ENCODE measurements at regions not wholly inside any gene's neighbourhood (a gene's known extent, or its start where the extent isn't known, plus 50 kb on each side); places are given as distances from the start of the nearest gene placed in this dataset.

DNA sequence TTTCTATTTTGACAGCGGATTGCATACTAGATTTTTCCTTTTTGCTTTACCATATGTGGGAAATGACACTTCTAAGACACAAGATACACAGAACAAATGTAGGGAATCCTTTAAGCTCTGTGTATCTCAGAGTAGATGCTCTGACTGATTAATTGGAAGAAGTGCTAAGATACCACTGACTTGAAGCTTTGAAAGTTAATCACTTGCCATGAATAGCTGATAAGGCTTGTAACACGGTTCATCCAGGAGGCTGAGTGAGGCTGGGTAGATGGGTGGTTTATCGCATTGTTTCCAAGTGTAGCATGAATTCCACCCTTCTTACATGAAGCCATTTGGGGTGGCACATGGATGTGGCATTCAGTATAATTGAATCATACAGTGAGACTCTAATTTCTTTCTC, 654.1 kb upstream of the RBFOX1 start:
- Mint-ChIP-seq H3K36me3 (ENCODE audit: unreplicated experiment) (peaks cover 5% of the 10 kb centered on the region), H3K4me1 (ENCODE audit: low read depth, unreplicated experiment) (no peaks in the 10 kb centered on the region), H3K9me3 (ENCODE audit: unreplicated experiment) (peaks cover 10% of the 10 kb centered on the region), H3K4me3 (ENCODE audit: unreplicated experiment) (no peak overlapping the region), H3K27ac (ENCODE audit: unreplicated experiment) (no peak overlapping the region), H3K27me3 (ENCODE audit: unreplicated experiment) (no peaks in the 10 kb centered on the region)
- DNase-seq: no peak
- TF ChIP-seq, protein P1, sequence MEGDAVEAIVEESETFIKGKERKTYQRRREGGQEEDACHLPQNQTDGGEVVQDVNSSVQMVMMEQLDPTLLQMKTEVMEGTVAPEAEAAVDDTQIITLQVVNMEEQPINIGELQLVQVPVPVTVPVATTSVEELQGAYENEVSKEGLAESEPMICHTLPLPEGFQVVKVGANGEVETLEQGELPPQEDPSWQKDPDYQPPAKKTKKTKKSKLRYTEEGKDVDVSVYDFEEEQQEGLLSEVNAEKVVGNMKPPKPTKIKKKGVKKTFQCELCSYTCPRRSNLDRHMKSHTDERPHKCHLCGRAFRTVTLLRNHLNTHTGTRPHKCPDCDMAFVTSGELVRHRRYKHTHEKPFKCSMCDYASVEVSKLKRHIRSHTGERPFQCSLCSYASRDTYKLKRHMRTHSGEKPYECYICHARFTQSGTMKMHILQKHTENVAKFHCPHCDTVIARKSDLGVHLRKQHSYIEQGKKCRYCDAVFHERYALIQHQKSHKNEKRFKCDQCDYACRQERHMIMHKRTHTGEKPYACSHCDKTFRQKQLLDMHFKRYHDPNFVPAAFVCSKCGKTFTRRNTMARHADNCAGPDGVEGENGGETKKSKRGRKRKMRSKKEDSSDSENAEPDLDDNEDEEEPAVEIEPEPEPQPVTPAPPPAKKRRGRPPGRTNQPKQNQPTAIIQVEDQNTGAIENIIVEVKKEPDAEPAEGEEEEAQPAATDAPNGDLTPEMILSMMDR (IDR thresholded peaks at IDR 0.05; ENCODE audit: partially characterized antibody, unreplicated experiment): no peak

DNA sequence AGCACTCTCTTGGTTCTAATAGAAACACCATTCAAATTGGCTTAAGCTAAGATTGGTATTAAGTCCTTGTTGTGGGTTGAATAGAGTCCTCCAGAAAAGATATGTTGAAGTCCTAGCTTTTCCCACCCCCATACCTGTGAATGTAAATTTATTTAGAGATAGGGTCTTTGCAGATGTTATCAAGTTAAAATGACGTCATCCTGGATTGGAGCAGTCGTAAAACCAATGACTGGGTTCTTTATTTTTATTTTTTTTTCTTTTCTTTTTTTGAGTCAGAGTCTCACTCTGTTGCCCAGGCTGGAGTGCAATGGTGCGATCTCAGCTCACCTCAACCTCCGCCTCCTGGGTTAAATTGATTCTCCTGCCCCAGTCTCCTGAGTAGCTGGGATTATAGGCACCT, 658.6 kb upstream of the RBFOX1 start:
- H3K4me3 Mint-ChIP-seq (ENCODE audit: unreplicated experiment): no peak overlapping the region
- no peak for DNase-seq
- H3K36me3 Mint-ChIP-seq (ENCODE audit: unreplicated experiment): peaks cover 5% of the 10 kb centered on the region
- peaks cover 2% of the 10 kb centered on the region for H3K27me3 Mint-ChIP-seq (ENCODE audit: unreplicated experiment)
- no peaks in the 10 kb centered on the region for H3K4me1 Mint-ChIP-seq (ENCODE audit: low read depth, unreplicated experiment)
- TF ChIP-seq, protein P1 (IDR thresholded peaks at IDR 0.05; ENCODE audit: partially characterized antibody, unreplicated experiment): no peak
- no peak overlapping the region for H3K27ac Mint-ChIP-seq (ENCODE audit: unreplicated experiment)
- peaks cover 12% of the 10 kb centered on the region for H3K9me3 Mint-ChIP-seq (ENCODE audit: unreplicated experiment)

DNA sequence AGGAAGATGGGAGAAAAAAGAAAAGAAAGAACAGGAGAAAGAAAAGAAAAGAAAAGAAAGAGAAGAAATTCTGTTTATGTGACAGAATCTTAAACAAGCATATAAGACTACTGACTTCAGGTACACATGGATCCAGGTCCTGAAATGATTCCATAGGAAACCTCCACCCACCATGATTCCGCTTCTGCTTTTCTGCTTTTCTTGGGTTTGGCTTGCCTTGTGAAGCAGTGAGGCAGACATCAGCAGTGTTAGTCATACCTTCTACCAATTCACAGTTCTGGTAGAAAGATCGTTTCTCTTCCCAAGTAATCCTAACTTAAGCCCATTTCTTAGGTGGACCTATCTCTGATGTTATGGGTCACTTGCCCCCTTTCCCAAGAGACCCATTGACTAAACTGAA, 660.1 kb upstream of the RBFOX1 start:
- H3K36me3 Mint-ChIP-seq (ENCODE audit: unreplicated experiment): peaks cover 5% of the 10 kb centered on the region
- no peaks in the 10 kb centered on the region for H3K4me1 Mint-ChIP-seq (ENCODE audit: low read depth, unreplicated experiment)
- peaks cover 12% of the 10 kb centered on the region for H3K9me3 Mint-ChIP-seq (ENCODE audit: unreplicated experiment)
- H3K4me3 Mint-ChIP-seq (ENCODE audit: unreplicated experiment): no peak overlapping the region
- peaks cover 2% of the 10 kb centered on the region for H3K27me3 Mint-ChIP-seq (ENCODE audit: unreplicated experiment)
- TF ChIP-seq, protein P1 (IDR thresholded peaks at IDR 0.05; ENCODE audit: partially characterized antibody, unreplicated experiment): no peak
- no peak for DNase-seq
- no peak overlapping the region for H3K27ac Mint-ChIP-seq (ENCODE audit: unreplicated experiment)

DNA sequence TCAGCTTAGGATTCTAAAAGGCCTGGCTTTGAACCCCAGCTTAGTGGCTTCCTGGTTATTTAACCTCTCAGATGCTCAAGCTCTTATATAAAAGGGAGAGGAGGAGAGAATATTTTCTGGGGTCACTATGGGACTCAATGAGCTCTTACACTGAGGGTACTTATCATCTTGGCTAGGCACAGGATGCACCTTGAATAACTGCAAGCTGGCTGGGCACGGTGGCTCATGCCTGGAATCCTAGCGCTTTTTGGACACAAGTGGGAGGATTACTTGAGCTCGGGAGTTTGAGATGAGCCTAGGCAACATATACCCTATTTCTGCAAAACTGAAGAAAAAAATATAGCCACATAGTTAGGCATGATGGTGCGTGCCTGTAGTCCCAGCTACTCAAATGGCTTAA, 665.3 kb upstream of the RBFOX1 start:
- Mint-ChIP-seq H3K27me3 (ENCODE audit: unreplicated experiment) (peaks cover 2% of the 10 kb centered on the region), H3K4me1 (ENCODE audit: low read depth, unreplicated experiment) (peaks cover 5% of the 10 kb centered on the region), H3K36me3 (ENCODE audit: unreplicated experiment) (no peaks in the 10 kb centered on the region), H3K4me3 (ENCODE audit: unreplicated experiment) (no peak overlapping the region), H3K9me3 (ENCODE audit: unreplicated experiment) (peaks cover 6% of the 10 kb centered on the region), H3K27ac (ENCODE audit: unreplicated experiment) (no peak overlapping the region)
- TF ChIP-seq, protein P1 (IDR thresholded peaks at IDR 0.05; ENCODE audit: partially characterized antibody, unreplicated experiment): no peak
- no peak for DNase-seq

DNA sequence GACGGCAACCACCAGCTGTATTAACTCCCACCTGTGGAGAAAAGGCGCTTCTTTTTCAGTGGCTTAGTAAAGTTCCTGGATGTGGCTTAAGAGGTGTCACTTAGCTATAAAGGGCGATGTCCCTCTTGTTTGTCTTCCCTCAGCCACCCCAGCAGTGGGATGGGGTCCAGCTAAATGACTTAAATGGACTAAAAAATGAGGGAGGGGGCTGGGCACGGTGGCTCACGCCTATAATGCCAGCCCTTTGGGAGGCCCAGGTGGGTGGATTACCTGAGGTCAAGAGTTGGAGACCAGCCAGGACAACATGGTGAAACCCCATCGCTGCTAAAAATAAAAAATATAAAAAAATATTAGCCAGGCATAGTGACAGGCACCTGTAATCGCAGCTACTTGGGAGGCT, 667.5 kb upstream of the RBFOX1 start:
- Mint-ChIP-seq H3K27ac (ENCODE audit: unreplicated experiment) (no peak overlapping the region), H3K4me1 (ENCODE audit: low read depth, unreplicated experiment) (peaks cover 5% of the 10 kb centered on the region), H3K9me3 (ENCODE audit: unreplicated experiment) (peaks cover 4% of the 10 kb centered on the region), H3K4me3 (ENCODE audit: unreplicated experiment) (no peak overlapping the region), H3K36me3 (ENCODE audit: unreplicated experiment) (peaks cover 5% of the 10 kb centered on the region), H3K27me3 (ENCODE audit: unreplicated experiment) (peaks cover 2% of the 10 kb centered on the region)
- TF ChIP-seq, protein P1 (IDR thresholded peaks at IDR 0.05; ENCODE audit: partially characterized antibody, unreplicated experiment): no peak
- DNase-seq: no peak

Measured in glutamatergic neuron (in vitro differentiated cells).